ENCODE measurements at regions not wholly inside any gene's neighbourhood (a gene's known extent, or its start where the extent isn't known, plus 50 kb on each side); places are given as distances from the start of the nearest gene placed in this dataset.

GRCh38 chr6:156109713-156110112 lies 654.1 kb upstream of the NOX3 start:
- FAIRE-seq, result no peak

- no peak for FAIRE-seq
These were observed 652.0 kb upstream of the NOX3 start for GRCh38 chr6:156107624-156108101.

GRCh38 chr6:156102129-156102528 lies 646.5 kb upstream of the NOX3 start:
- FAIRE-seq, result no peak

- FAIRE-seq, result no peak
These were observed 643.2 kb upstream of the NOX3 start for GRCh38 chr6:156098839-156099238.

GRCh38 chr6:156087487-156087886 lies 631.8 kb upstream of the NOX3 start:
- no peak for FAIRE-seq

GRCh38 chr6:156082012-156082411 lies 626.4 kb upstream of the NOX3 start:
- no peak for FAIRE-seq

GRCh38 chr6:156080371-156080770 lies 624.7 kb upstream of the NOX3 start:
- no peak for FAIRE-seq

GRCh38 chr6:156068881-156069280 lies 613.2 kb upstream of the NOX3 start:
- FAIRE-seq, result no peak

GRCh38 chr6:156065849-156066248 lies 610.2 kb upstream of the NOX3 start:
- FAIRE-seq, result no peak

GRCh38 chr6:156062091-156062563 lies 606.5 kb upstream of the NOX3 start:
- FAIRE-seq, result no peak

GRCh38 chr6:156061465-156061864 lies 605.8 kb upstream of the NOX3 start:
- no peak for FAIRE-seq

- no peak for FAIRE-seq
These were observed 604.4 kb upstream of the NOX3 start for GRCh38 chr6:156060013-156060412.

- FAIRE-seq, result no peak
These were observed 602.7 kb upstream of the NOX3 start for GRCh38 chr6:156058356-156058755.

- FAIRE-seq, result no peak
These were observed 602.2 kb upstream of the NOX3 start for GRCh38 chr6:156057869-156058268.

- no peak for FAIRE-seq
These were observed 600.4 kb upstream of the NOX3 start for GRCh38 chr6:156056085-156056484.

- no peak for FAIRE-seq
These were observed 598.0 kb upstream of the NOX3 start for GRCh38 chr6:156053626-156054025.

- no peak for FAIRE-seq
These were observed 591.3 kb upstream of the NOX3 start for GRCh38 chr6:156046841-156047449.

- no peak for FAIRE-seq
These were observed 590.6 kb upstream of the NOX3 start for GRCh38 chr6:156046268-156046665.

- no peak for FAIRE-seq
These were observed 590.0 kb upstream of the NOX3 start for GRCh38 chr6:156045401-156046267.

GRCh38 chr6:156033598-156033997 lies 578.0 kb upstream of the NOX3 start:
- no peak for FAIRE-seq

- FAIRE-seq, result no peak
These were observed 575.9 kb upstream of the NOX3 start for GRCh38 chr6:156031516-156031915.

GRCh38 chr6:156030053-156030452 lies 574.4 kb upstream of the NOX3 start:
- no peak for FAIRE-seq

- FAIRE-seq, result no peak
These were observed 573.8 kb upstream of the NOX3 start for GRCh38 chr6:156029286-156029985.

All from TTC549 (cell line).